HEK293T (cell line): ENCODE measurements at regions not wholly inside any gene's neighbourhood (a gene's known extent, or its start where the extent isn't known, plus 50 kb on each side); places are given as distances from the start of the nearest gene placed in this dataset.

Source experiments
- CTCF ChIA-PET: fragments of 350-600 bp; formaldehyde crosslinking; extraction: SDS; loops from one replicate; lab custom pipeline; 2021; ENCODE audit warnings: antibody characterized with exemption, inconsistent platforms; lab: Yijun Ruan, JAX
- POLR2A ChIA-PET: fragments of 350-600 bp; formaldehyde crosslinking; extraction: SDS; loops from one replicate; lab custom pipeline; 2020; ENCODE audit warnings: antibody characterized with exemption, inconsistent platforms; lab: Yijun Ruan, JAX
- DNase-seq: peaks from one replicate; pipeline ENCODE4 v3.0.0; 2012; ENCODE audit warnings: mixed read lengths; ENCODE audit errors: extremely low spot score
- ARNT ChIP-seq: fragments of 450-650 bp; IDR thresholded peaks from 2 replicates; pipeline ENCODE4 v1.6.1; 2017; ENCODE audit warnings: mild to moderate bottlenecking
- BHLHE40 ChIP-seq: fragments of 450-650 bp; IDR thresholded peaks from 2 replicates; pipeline ENCODE4 v1.6.1; 2016; ENCODE audit warnings: mild to moderate bottlenecking, moderate library complexity, borderline replicate concordance
- CTBP1 ChIP-seq: fragments of 450-650 bp; IDR thresholded peaks from 2 replicates; pipeline ENCODE4 v1.6.1; 2016; ENCODE audit warnings: borderline replicate concordance
- ELF4 ChIP-seq: fragments of 450-650 bp; IDR thresholded peaks from 2 replicates; pipeline ENCODE4 v1.6.1; 2017; ENCODE audit warnings: antibody characterized with exemption
- FOXA1 ChIP-seq: fragments of 450-650 bp; IDR thresholded peaks from 2 replicates; pipeline ENCODE4 v1.6.1; 2016; ENCODE audit warnings: mild to moderate bottlenecking
- FOXK2 ChIP-seq: fragments of 450-650 bp; IDR thresholded peaks from 2 replicates; pipeline ENCODE4 v1.6.1; 2016; ENCODE audit warnings: mild to moderate bottlenecking
- FOXM1 ChIP-seq: fragments of 450-650 bp; IDR thresholded peaks from 2 replicates; pipeline ENCODE4 v1.6.1; 2017; ENCODE audit warnings: mild to moderate bottlenecking, borderline replicate concordance
- HDGF ChIP-seq: fragments of 450-650 bp; IDR thresholded peaks from 2 replicates; pipeline ENCODE4 v1.6.1; 2017; ENCODE audit warnings: antibody characterized with exemption, borderline replicate concordance
- L3MBTL2 ChIP-seq: fragments of 450-650 bp; conservative IDR thresholded peaks from 2 replicates; pipeline ENCODE4 v1.6.1; 2016; ENCODE audit warnings: mild to moderate bottlenecking
- LEF1 ChIP-seq: fragments of 450-650 bp; IDR thresholded peaks from 2 replicates; pipeline ENCODE4 v1.6.1; 2017; ENCODE audit warnings: mild to moderate bottlenecking, borderline replicate concordance
- NFRKB ChIP-seq: fragments of 450-650 bp; IDR thresholded peaks from 2 replicates; pipeline ENCODE4 v1.6.1; 2016; ENCODE audit warnings: mild to moderate bottlenecking, moderate library complexity
- PKNOX1 ChIP-seq: fragments of 450-650 bp; IDR thresholded peaks from 2 replicates; pipeline ENCODE4 v1.6.1; 2016
- SP1 ChIP-seq: fragments of 450-650 bp; IDR thresholded peaks from 2 replicates; pipeline ENCODE4 v1.6.1; 2017
- SUZ12 ChIP-seq: fragments of 450-650 bp; IDR thresholded peaks from 2 replicates; pipeline ENCODE4 v1.6.1; 2016; ENCODE audit warnings: mild to moderate bottlenecking
- TARDBP ChIP-seq: fragments of 450-650 bp; IDR thresholded peaks from 2 replicates; pipeline ENCODE4 v1.6.1; 2016
- ZNF384 ChIP-seq: fragments of 450-650 bp; IDR thresholded peaks from 2 replicates; pipeline ENCODE4 v1.6.1; 2016

GRCh38 chr14:51787352-51787751, 73.1 kb upstream of the GNG2 start:
- POLR2A ChIA-PET = no interaction called here
- no peak for DNase-seq
- CTCF ChIA-PET = no interaction called here
- no peak for TF ChIP-seq SUZ12

- POLR2A ChIA-PET = no interaction called here
- DNase-seq = no peak
- no peak for TF ChIP-seq TARDBP
- TF ChIP-seq CTBP1 = no peak
- TF ChIP-seq SP1 = no peak
- TF ChIP-seq BHLHE40 = no peak
- no peak for TF ChIP-seq LEF1
- TF ChIP-seq ELF4 = no peak
- no peak for TF ChIP-seq FOXK2
- no peak for TF ChIP-seq PKNOX1
- TF ChIP-seq HDGF = no peak
- no peak for TF ChIP-seq SUZ12
- TF ChIP-seq ZNF384 = no peak
- TF ChIP-seq NFRKB = no peak
- no peak for TF ChIP-seq FOXA1
- no peak for TF ChIP-seq L3MBTL2
- TF ChIP-seq ARNT = no peak
- no peak for TF ChIP-seq FOXM1
- CTCF ChIA-PET = interaction anchor here (0.9 kb wide), 1 partner anchor 559 kb away, joined by 4 read pairs; no protein-coding TSS in a partner anchor
Observed at GRCh38 chr14:51789114-51789513, 71.3 kb upstream of the GNG2 start.

GRCh38 chr14:51789596-51789995, 70.8 kb upstream of the GNG2 start:
- DNase-seq = no peak
- POLR2A ChIA-PET = no interaction called here
- TF ChIP-seq L3MBTL2 (no peak), TARDBP (no peak), BHLHE40 (no peak), ELF4 (no peak), CTBP1 (no peak), PKNOX1 (no peak), ARNT (no peak), SUZ12 (no peak), FOXK2 (no peak), FOXM1 (no peak), ZNF384 (no peak), NFRKB (no peak), LEF1 (no peak), SP1 (no peak)
- CTCF ChIA-PET = interaction anchor here (0.9 kb wide), 1 partner anchor 560 kb away, joined by 4 read pairs; no protein-coding TSS in a partner anchor

- DNase-seq = no peak
- no peak for TF ChIP-seq SUZ12
- TF ChIP-seq ELF4 = no peak
- no peak for TF ChIP-seq LEF1
- TF ChIP-seq NFRKB = no peak
- no peak for TF ChIP-seq FOXA1
- TF ChIP-seq PKNOX1 = no peak
- TF ChIP-seq FOXK2 = no peak
- TF ChIP-seq ZNF384 = no peak
- no peak for TF ChIP-seq L3MBTL2
- TF ChIP-seq HDGF = no peak
- TF ChIP-seq SP1 = no peak
- CTCF ChIA-PET = no interaction called here
- POLR2A ChIA-PET = no interaction called here
Observed at GRCh38 chr14:51792809-51793208, 67.6 kb upstream of the GNG2 start.

GRCh38 chr14:51805541-51805940, 54.9 kb upstream of the GNG2 start:
- TF ChIP-seq ELF4 (no peak), TARDBP (no peak), FOXK2 (no peak), PKNOX1 (no peak), HDGF (no peak), NFRKB (no peak), ARNT (no peak), LEF1 (no peak), L3MBTL2 (no peak), SUZ12 (no peak), FOXM1 (no peak)
- no peak for DNase-seq
- ChIA-PET CTCF (interaction anchor here (1.1 kb wide), 1 partner anchor 20 kb away, joined by 3 read pairs; no protein-coding TSS in a partner anchor), POLR2A (no interaction called here)

GRCh38 chr14:51806026-51807023, 54.1 kb upstream of the GNG2 start:
- CTCF ChIA-PET = interaction anchor here (1.0 kb wide), 1 partner anchor 55 kb away, joined by 4 read pairs; no protein-coding TSS in a partner anchor
- POLR2A ChIA-PET = no interaction called here

More at GRCh38 chr14:51806026-51807023, 54.1 kb upstream of the GNG2 start:
- DNase-seq = no peak
- no peak for TF ChIP-seq FOXK2
- TF ChIP-seq ZNF384 = no peak
- TF ChIP-seq TARDBP = no peak
- TF ChIP-seq L3MBTL2 = no peak
- no peak for TF ChIP-seq LEF1
- TF ChIP-seq CTBP1 = no peak
- TF ChIP-seq ELF4 = no peak
- no peak for TF ChIP-seq PKNOX1
- TF ChIP-seq SUZ12 = no peak
- no peak for TF ChIP-seq ARNT
- no peak for TF ChIP-seq FOXA1
